H9 (cell line): ENCODE measurements at regions not wholly inside any gene's neighbourhood (a gene's known extent, or its start where the extent isn't known, plus 50 kb on each side); places are given as distances from the start of the nearest gene placed in this dataset.

Experiments used
- DNase-seq: peaks from one replicate; pipeline ENCODE4 v3.0.0-alpha.2; 2017
- H2AFZ ChIP-seq: one replicate; pipeline ENCODE4 v1.6.1; 2013; ENCODE audit warnings: mild to moderate bottlenecking, low read length, control low read depth, moderate library complexity
- H2AK5ac ChIP-seq: 2 replicates; pipeline ENCODE4 v1.6.1; 2013; ENCODE audit warnings: low read length, control low read depth, mixed read lengths; ENCODE audit not compliant: insufficient read length
- H2BK120ac ChIP-seq: one replicate; pipeline ENCODE4 v1.6.1; 2013; ENCODE audit warnings: low read depth, mild to moderate bottlenecking, low read length, control low read depth, inconsistent platforms; ENCODE audit not compliant: poor library complexity, severe bottlenecking
- H2BK12ac ChIP-seq: 2 replicates; pipeline ENCODE4 v1.6.1; 2013; ENCODE audit warnings: low read length, control low read depth, mixed read lengths, low read depth; ENCODE audit not compliant: insufficient read length
- H2BK15ac ChIP-seq: 2 replicates; pipeline ENCODE4 v1.6.1; 2013; ENCODE audit warnings: low read depth, low read length, control low read depth
- H2BK20ac ChIP-seq: one replicate; pipeline ENCODE4 v1.6.1; 2013; ENCODE audit warnings: low read depth, mild to moderate bottlenecking, low read length, control low read depth, inconsistent platforms; ENCODE audit not compliant: poor library complexity, severe bottlenecking
- H2BK5ac ChIP-seq: 2 replicates; pipeline ENCODE4 v1.6.1; 2013; ENCODE audit warnings: low read length, control low read depth, mixed read lengths; ENCODE audit not compliant: insufficient read length
- H3K14ac ChIP-seq: 2 replicates; pipeline ENCODE4 v1.6.1; 2013; ENCODE audit warnings: low read length, control low read depth; ENCODE audit not compliant: insufficient read depth
- H3K18ac ChIP-seq: 2 replicates; pipeline ENCODE4 v1.6.1; 2013; ENCODE audit warnings: low read depth, mild to moderate bottlenecking, mixed read lengths, low read length, control low read depth; ENCODE audit not compliant: insufficient read length
- H3K23ac ChIP-seq: 2 replicates; pipeline ENCODE4 v1.6.1; 2013; ENCODE audit warnings: low read length, control low read depth, mixed read lengths, low read depth; ENCODE audit not compliant: insufficient read length
- H3K23me2 ChIP-seq: 2 replicates; pipeline ENCODE4 v1.6.1; 2013; ENCODE audit warnings: low read depth, mild to moderate bottlenecking, mixed read lengths, low read length, control low read depth; ENCODE audit not compliant: insufficient read length, poor library complexity, severe bottlenecking
- H3K27ac ChIP-seq: 2 replicates; pipeline ENCODE4 v1.5.1; 2013; ENCODE audit warnings: low read length, control low read depth, mixed read lengths, low read depth; ENCODE audit not compliant: insufficient read length
- H3K27me3 ChIP-seq: 2 replicates; pipeline ENCODE4 v1.6.1; 2013; ENCODE audit warnings: low read length, control low read depth, inconsistent platforms; ENCODE audit not compliant: insufficient read depth
- H3K4ac ChIP-seq: 2 replicates; pipeline ENCODE4 v1.6.1; 2013; ENCODE audit warnings: low read depth, mild to moderate bottlenecking, control low read depth, inconsistent platforms, low read length, moderate library complexity
- H3K4me1 ChIP-seq: 2 replicates; pipeline ENCODE4 v1.6.1; 2013; ENCODE audit warnings: low read length, control low read depth, inconsistent platforms; ENCODE audit not compliant: insufficient read depth
- H3K4me2 ChIP-seq: 2 replicates; pipeline ENCODE4 v1.6.1; 2013; ENCODE audit warnings: low read length, control low read depth, mixed read lengths; ENCODE audit not compliant: insufficient read length, insufficient read depth
- H3K56ac ChIP-seq: 2 replicates; pipeline ENCODE4 v1.6.1; 2013; ENCODE audit warnings: low read depth, mild to moderate bottlenecking, mixed read lengths, low read length, control low read depth; ENCODE audit not compliant: insufficient read length
- H3K79me1 ChIP-seq: 2 replicates; pipeline ENCODE4 v1.6.1; 2013; ENCODE audit warnings: low read depth, mild to moderate bottlenecking, moderate library complexity, low read length, control low read depth, inconsistent platforms; ENCODE audit not compliant: insufficient read depth, poor library complexity, severe bottlenecking
- H3K79me2 ChIP-seq: 2 replicates; pipeline ENCODE4 v1.6.1; 2013; ENCODE audit warnings: low read length, control low read depth, inconsistent platforms; ENCODE audit not compliant: insufficient read depth
- H3K9ac ChIP-seq: 2 replicates; pipeline ENCODE4 v1.6.1; 2013; ENCODE audit warnings: low read length, control low read depth, mixed read lengths; ENCODE audit not compliant: insufficient read length; ENCODE audit errors: extremely low read depth
- H3K9me3 ChIP-seq: one replicate; pipeline ENCODE4 v1.6.1; 2013; ENCODE audit warnings: low read depth, low read length, inconsistent platforms; ENCODE audit not compliant: control insufficient read depth
- H3T11ph ChIP-seq: one replicate; pipeline ENCODE4 v1.6.1; 2013; ENCODE audit warnings: mild to moderate bottlenecking, low read length, control low read depth, inconsistent platforms
- H4K20me1 ChIP-seq: one replicate; pipeline ENCODE4 v1.6.1; 2013; ENCODE audit not compliant: control insufficient read depth, insufficient read length, insufficient read depth
- H4K5ac ChIP-seq: 2 replicates; pipeline ENCODE4 v1.6.1; 2013; ENCODE audit warnings: low read depth, mild to moderate bottlenecking, mixed read lengths, low read length, control low read depth; ENCODE audit not compliant: insufficient read length
- H4K8ac ChIP-seq: replicated peaks from 2 replicates; pipeline ENCODE4 v1.6.1; 2013; ENCODE audit warnings: low read length, control low read depth, mixed read lengths, low read depth; ENCODE audit not compliant: insufficient read length
- H4K91ac ChIP-seq: 2 replicates; pipeline ENCODE4 v1.6.1; 2013; ENCODE audit warnings: low read depth, mild to moderate bottlenecking, moderate library complexity, mixed read lengths, low read length, control low read depth; ENCODE audit not compliant: insufficient read length
- H3K27ac Mint-ChIP-seq, 3 experiments: 2 replicates in 2 of 3; 3 replicates in 1 of 3; pipeline ENCODE4 v1.8.0; 2020 to 2021; ENCODE audit warnings: mixed read lengths in 3 of 3, mild to moderate bottlenecking in 1 of 3, moderate library complexity in 1 of 3
- H3K27me3 Mint-ChIP-seq: 2 replicates; pipeline ENCODE4 v1.8.0; 2021; ENCODE audit warnings: low read depth, mild to moderate bottlenecking, moderate library complexity, mixed read lengths
- H3K36me3 Mint-ChIP-seq, 3 experiments: 2 replicates in 2 of 3; 3 replicates in 1 of 3; pipeline ENCODE4 v1.8.0; 2020 to 2021; ENCODE audit warnings: low read depth in 3 of 3, mixed read lengths in 3 of 3; ENCODE audit not compliant: insufficient read depth in 1 of 3
- H3K4me1 Mint-ChIP-seq, 2 experiments: 2 replicates each; pipeline ENCODE4 v1.8.0; 2020; ENCODE audit warnings: mixed read lengths in 2 of 2
- H3K4me3 Mint-ChIP-seq, 2 experiments: 2 replicates in 1 of 2; 3 replicates in 1 of 2; pipeline ENCODE4 v1.8.0; 2020 to 2021; ENCODE audit warnings: mild to moderate bottlenecking in 2 of 2, mixed read lengths in 2 of 2, moderate library complexity in 1 of 2
- H3K9me3 Mint-ChIP-seq, 2 experiments: 2 replicates in 1 of 2; 3 replicates in 1 of 2; pipeline ENCODE4 v1.8.0; 2020; ENCODE audit warnings: mild to moderate bottlenecking in 2 of 2, mixed read lengths in 2 of 2, moderate library complexity in 1 of 2
- CTCF ChIP-seq: fragments of 200-600 bp; sonication (generic); conservative IDR thresholded peaks from 3 replicates; pipeline ENCODE4 v1.8.0; 2021; ENCODE audit warnings: antibody characterized with exemption, mild to moderate bottlenecking
- whole genome bisulfite sequencing: extraction: QIAGEN DNeasy Blood & Tissue Kit; methylation state at CpG from one replicate; pipeline ENCODE4 v1.1.7; 2013; ENCODE audit warnings: missing lambda C conversion rate, low lambda C conversion rate, mixed read lengths; ENCODE audit not compliant: insufficient read length; ENCODE audit errors: extremely low coverage; 5-methylcytosine and 5-hydroxymethylcytosine counted together

- H3K23ac ChIP-seq, result no peak overlapping the region
- no peak overlapping the region for H3T11ph ChIP-seq
- H3K27me3 Mint-ChIP-seq, result no peaks in the 10 kb centered on the region
- WGBS, result no CpG with 5 or more reads among the region's 5 CpGs
- no peak for TF ChIP-seq CTCF
- H3K56ac ChIP-seq, result no peak overlapping the region
- H3K23me2 ChIP-seq, result no peaks in the 10 kb centered on the region
- H3K4ac ChIP-seq, result no peak overlapping the region
- H2BK120ac ChIP-seq, result no peak overlapping the region
- no peak overlapping the region for H3K4me2 ChIP-seq
- no peak overlapping the region for H4K5ac ChIP-seq
- H2BK12ac ChIP-seq, result no peak overlapping the region
- peak overlapping the region in 1 of 3 experiments; percentile 15; a peak in 1 of 7 replicates for H3K27ac Mint-ChIP-seq
- no peak overlapping the region for H3K27ac ChIP-seq
- no peaks in the 10 kb centered on the region for H4K20me1 ChIP-seq
- no peak overlapping the region for H3K18ac ChIP-seq
- 0 out of 2 replicates have a peak, but pooled peaks cover 3% of the 10 kb centered on the region for H3K4me1 ChIP-seq
- H4K8ac ChIP-seq, result no peak overlapping the region
- no peak overlapping the region for H3K14ac ChIP-seq
- H2AK5ac ChIP-seq, result no peak overlapping the region
- H2BK20ac ChIP-seq, result no peak overlapping the region
- H3K9me3 ChIP-seq, result no peaks in the 10 kb centered on the region
- H3K9ac ChIP-seq, result no peak overlapping the region
- no peak overlapping the region for H2AFZ ChIP-seq
- peaks cover 13% of the 10 kb centered on the region in 2 experiments for H3K4me1 Mint-ChIP-seq
- H3K9me3 Mint-ChIP-seq, result peaks cover 8 to 14% of the 10 kb centered on the region in 2 experiments
- no peaks in the 10 kb centered on the region for H3K79me2 ChIP-seq
- H3K79me1 ChIP-seq, result no peaks in the 10 kb centered on the region
- H2BK15ac ChIP-seq, result no peak overlapping the region
- H3K36me3 Mint-ChIP-seq, result peaks cover 11 to 16% (median 14%) of the 10 kb centered on the region in 3 experiments
- H3K27me3 ChIP-seq, result no peaks in the 10 kb centered on the region
- no peak overlapping the region for H2BK5ac ChIP-seq
- H3K4me3 Mint-ChIP-seq, result no peak overlapping the region
- DNase-seq, result peak; percentile 67
- H4K91ac ChIP-seq, result no peak overlapping the region
Measured at GRCh38 chr15:62734706-62735105, 307.8 kb upstream of the TPM1 start.
